Naive thymus-derived CD4-positive, alpha-beta T cell (primary cell): ENCODE measurements at regions not wholly inside any gene's neighbourhood (a gene's known extent, or its start where the extent isn't known, plus 50 kb on each side); places are given as distances from the start of the nearest gene placed in this dataset.

ENCODE experiments used
- ATAC-seq: fragments of 150-1000 bp; cut with Tn5 transposase; 2 replicates; pipeline ENCODE4 v1.10.0; 2021; ENCODE audit warnings: mild to moderate bottlenecking, moderate library complexity
- CTCF ChIA-PET: fragments of 350-600 bp; sonication (Branson Sonifier 250); formaldehyde crosslinking; loops from one replicate; lab custom pipeline; 2021; ENCODE audit warnings: antibody characterized with exemption; lab: Charles Lee
- POLR2A ChIA-PET: fragments of 350-600 bp; sonication (Branson Sonifier 250); formaldehyde crosslinking; loops from one replicate; lab custom pipeline; 2021; ENCODE audit warnings: antibody characterized with exemption, inconsistent platforms; lab: Charles Lee
- DNase-seq, 9 donors: peaks; one replicate each; pipeline versions ENCODE4 v3.0.0 to v3.0.0-alpha.2; 2020 to 2022; ENCODE audit warnings: mixed read lengths in 1 of 9
- H3K27ac ChIP-seq: one replicate; pipeline ENCODE4 v1.7.0; 2013; ENCODE audit warnings: mild to moderate bottlenecking, low read depth, low read length, moderate library complexity
- H3K27me3 ChIP-seq, 2 donors: one replicate each; pipeline ENCODE4 v1.7.0; 2013; ENCODE audit warnings: low read length in 2 of 2, mild to moderate bottlenecking in 2 of 2, moderate library complexity in 2 of 2; ENCODE audit not compliant: control insufficient read depth in 2 of 2, insufficient read depth in 2 of 2
- H3K36me3 ChIP-seq, 3 experiments: 1 replicate in 2 of 3; 2 replicates in 1 of 3; pipeline ENCODE4 v1.7.0; 2013; ENCODE audit warnings: low read length in 3 of 3, mild to moderate bottlenecking in 3 of 3, moderate library complexity in 1 of 3; ENCODE audit not compliant: insufficient read depth in 3 of 3, control insufficient read depth in 2 of 3
- H3K4me1 ChIP-seq, 2 donors: one replicate each; pipeline ENCODE4 v1.7.0; 2013; ENCODE audit warnings: low read length in 2 of 2, mild to moderate bottlenecking in 2 of 2, moderate library complexity in 1 of 2; ENCODE audit not compliant: control insufficient read depth in 2 of 2, insufficient read depth in 2 of 2
- H3K4me3 ChIP-seq: 2 replicates; pipeline ENCODE4 v1.7.0; 2013; ENCODE audit warnings: mild to moderate bottlenecking, low read length
- H3K9me3 ChIP-seq, 3 experiments: 1 replicate in 2 of 3; 2 replicates in 1 of 3; pipeline ENCODE4 v1.7.0; 2013; ENCODE audit warnings: low read length in 3 of 3; ENCODE audit not compliant: control insufficient read depth in 2 of 3
- H3K27ac Mint-ChIP-seq, 9 donors: one replicate each; pipeline ENCODE4 v1.8.0; 2020 to 2022; ENCODE audit warnings: mixed read lengths in 9 of 9, mild to moderate bottlenecking in 8 of 9, moderate library complexity in 5 of 9, inconsistent platforms in 2 of 9
- H3K27me3 Mint-ChIP-seq, 5 donors: one replicate each; pipeline ENCODE4 v1.8.0; 2021 to 2022; ENCODE audit warnings: mixed read lengths in 5 of 5, mild to moderate bottlenecking in 1 of 5
- H3K36me3 Mint-ChIP-seq, 5 donors: one replicate each; pipeline ENCODE4 v1.8.0; 2020 to 2022; ENCODE audit warnings: mixed read lengths in 5 of 5, mild to moderate bottlenecking in 3 of 5, inconsistent platforms in 1 of 5
- H3K4me1 Mint-ChIP-seq, 7 donors: one replicate each; pipeline ENCODE4 v1.8.0; 2020 to 2022; ENCODE audit warnings: mixed read lengths in 7 of 7, mild to moderate bottlenecking in 3 of 7, inconsistent platforms in 1 of 7
- H3K4me3 Mint-ChIP-seq, 10 donors: one replicate each; pipeline ENCODE4 v1.8.0; 2020 to 2022; ENCODE audit warnings: mild to moderate bottlenecking in 10 of 10, mixed read lengths in 10 of 10, moderate library complexity in 6 of 10, inconsistent platforms in 2 of 10
- H3K9me3 Mint-ChIP-seq, 11 donors: one replicate each; pipeline ENCODE4 v1.8.0; 2020 to 2022; ENCODE audit warnings: mixed read lengths in 11 of 11, mild to moderate bottlenecking in 4 of 11, inconsistent platforms in 1 of 11, moderate library complexity in 1 of 11
- intact Hi-C, 2 donors: fragments of 100-400 bp; cut with micrococcal nuclease; formaldehyde crosslinking; loops; one replicate each; pipeline ENCODE4 v1.15.1; 2023

- ChIA-PET CTCF (no interaction called here), POLR2A (no interaction called here)
- H3K27ac ChIP-seq: no peak overlapping the region
- H3K27ac Mint-ChIP-seq: no peak overlapping the region
- H3K4me3 ChIP-seq: no peak overlapping the region
- no peaks in the 10 kb centered on the region for H3K4me1 ChIP-seq
- no peak for DNase-seq
- no peaks in the 10 kb centered on the region for H3K9me3 ChIP-seq
- no peak for ATAC-seq
- H3K27me3 Mint-ChIP-seq: peaks cover 0 to 8% (median 3%) of the 10 kb centered on the region in 5 donors
- intact Hi-C loops: no loop called here
- H3K27me3 ChIP-seq: no peaks in the 10 kb centered on the region
- no peak overlapping the region for H3K4me3 Mint-ChIP-seq
- no peaks in the 10 kb centered on the region for H3K4me1 Mint-ChIP-seq
- H3K9me3 Mint-ChIP-seq: peaks cover 0 to 2% (median 0%) of the 10 kb centered on the region in 11 donors
- no peaks in the 10 kb centered on the region for H3K36me3 ChIP-seq
- H3K36me3 Mint-ChIP-seq: no peaks in the 10 kb centered on the region
Measured at GRCh38 chr5:88951457-88951856, 68.5 kb upstream of the MEF2C start.

DNA sequence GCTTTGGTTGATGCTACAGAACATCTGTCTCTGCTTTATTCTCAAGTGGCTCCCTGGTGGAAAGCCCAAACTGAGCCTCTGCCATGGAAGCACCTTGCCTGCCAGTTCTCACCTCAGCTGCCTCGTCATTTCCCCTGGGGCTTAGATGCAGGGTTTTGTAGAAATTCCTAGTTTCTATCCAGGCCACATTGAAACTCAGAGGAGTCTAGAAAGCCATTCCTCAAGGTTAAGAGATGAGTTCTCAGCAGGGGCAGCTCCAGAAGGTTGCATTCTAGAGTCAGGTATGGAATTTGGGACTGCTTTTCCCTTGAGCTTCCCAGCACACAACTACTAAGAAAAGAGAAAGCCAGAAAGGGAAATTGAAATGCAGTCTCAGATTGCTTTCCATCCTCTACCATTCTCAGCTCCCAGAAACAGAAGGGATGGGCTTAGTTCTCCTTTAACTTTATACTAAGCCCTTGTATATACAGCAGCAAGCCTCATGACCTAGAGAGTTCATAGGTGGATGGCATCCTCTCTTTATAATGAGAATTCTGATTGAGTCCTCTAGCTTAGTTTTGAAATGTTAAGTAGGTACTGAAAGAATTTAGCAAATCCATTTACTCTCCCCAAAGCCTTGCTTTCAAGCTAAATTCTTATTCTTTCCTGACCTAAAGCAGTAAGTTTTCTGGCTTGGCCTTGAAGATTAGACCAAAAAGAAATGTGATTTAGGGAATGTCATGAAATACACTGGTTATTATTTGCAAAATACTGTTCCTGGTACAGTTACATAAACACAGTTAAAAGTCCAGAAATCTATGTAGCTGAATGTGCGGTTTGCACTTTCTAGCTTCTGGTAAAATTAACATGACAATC lies 66.0 kb upstream of the MEF2C start:
- Histone ChIP-seq H3K4me1 (no peaks in the 10 kb centered on the region), H3K36me3 (no peaks in the 10 kb centered on the region), H3K4me3 (no peak overlapping the region), H3K27me3 (no peaks in the 10 kb centered on the region), H3K27ac (no peak overlapping the region), H3K9me3 (no peaks in the 10 kb centered on the region)
- ChIA-PET CTCF (no interaction called here), POLR2A (no interaction called here)
- no peak overlapping the region for H3K4me3 Mint-ChIP-seq
- peaks cover 0 to 4% (median 0%) of the 10 kb centered on the region in 5 donors for H3K27me3 Mint-ChIP-seq
- ATAC-seq: no peak
- intact Hi-C loops: no loop called here
- H3K9me3 Mint-ChIP-seq: peaks cover 0 to 5% (median 0%) of the 10 kb centered on the region in 11 donors
- no peaks in the 10 kb centered on the region for H3K36me3 Mint-ChIP-seq
- DNase-seq: no peak
- H3K4me1 Mint-ChIP-seq: peaks cover 0 to 2% (median 0%) of the 10 kb centered on the region in 7 donors
- H3K27ac Mint-ChIP-seq: no peak overlapping the region

DNA sequence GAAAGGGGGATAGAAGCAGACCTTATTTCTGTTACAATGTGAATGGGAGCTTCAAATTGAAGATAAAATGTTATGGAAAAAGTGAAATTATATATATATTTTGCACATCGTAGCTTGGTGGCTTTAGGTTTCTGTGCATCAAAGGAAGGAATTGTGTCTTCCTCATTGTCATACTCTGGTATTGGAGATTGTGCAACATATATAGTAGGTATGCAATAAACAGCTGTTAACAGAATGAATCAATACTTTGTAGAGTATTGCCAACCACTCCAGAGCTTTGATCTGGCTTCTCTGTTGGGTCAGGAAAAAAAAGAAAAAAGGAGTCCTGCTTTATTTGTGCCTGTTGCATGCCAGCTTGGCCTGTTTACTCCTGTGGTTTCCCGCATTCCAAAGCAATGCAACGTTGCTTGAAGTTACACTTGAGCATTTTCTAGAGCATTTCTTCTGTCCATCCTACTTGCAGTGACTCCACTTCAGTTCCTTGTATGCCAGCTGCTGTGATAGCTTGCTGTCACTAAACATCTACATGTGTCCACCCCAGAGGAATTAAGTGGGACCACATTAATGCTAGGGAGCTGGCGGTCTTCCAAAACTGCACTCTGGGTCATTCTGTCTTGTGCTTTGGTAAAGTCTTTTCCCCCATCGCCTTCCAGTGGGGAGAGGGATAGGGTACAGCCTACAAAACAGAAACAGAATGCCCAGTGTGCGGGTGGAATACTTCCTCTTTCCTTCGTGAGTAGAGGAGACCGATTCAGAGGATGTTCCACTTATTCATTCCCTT lies 62.0 kb upstream of the MEF2C start:
- Mint-ChIP-seq H3K4me1 (peaks cover 0 to 2% (median 0%) of the 10 kb centered on the region in 7 donors), H3K27ac (no peak overlapping the region), H3K9me3 (peaks cover 0 to 5% (median 0%) of the 10 kb centered on the region in 11 donors), H3K27me3 (peaks cover 0 to 4% (median 0%) of the 10 kb centered on the region in 5 donors), H3K4me3 (no peak overlapping the region), H3K36me3 (no peaks in the 10 kb centered on the region)
- H3K4me1 ChIP-seq: no peaks in the 10 kb centered on the region
- H3K4me3 ChIP-seq: no peak overlapping the region
- intact Hi-C loops: no loop called here
- H3K27me3 ChIP-seq: no peaks in the 10 kb centered on the region
- POLR2A ChIA-PET: no interaction called here
- CTCF ChIA-PET: no interaction called here
- no peak for DNase-seq
- ATAC-seq: peak; percentile 56
- H3K9me3 ChIP-seq: no peaks in the 10 kb centered on the region
- no peaks in the 10 kb centered on the region for H3K36me3 ChIP-seq
- no peak overlapping the region for H3K27ac ChIP-seq

GRCh38 chr5:88941581-88941980 lies 58.6 kb upstream of the MEF2C start:
- Mint-ChIP-seq H3K4me1 (peaks cover 0 to 2% (median 0%) of the 10 kb centered on the region in 7 donors), H3K27ac (no peak overlapping the region), H3K9me3 (peaks cover 0 to 5% (median 0%) of the 10 kb centered on the region in 11 donors), H3K36me3 (no peaks in the 10 kb centered on the region), H3K4me3 (no peak overlapping the region), H3K27me3 (no peaks in the 10 kb centered on the region)
- no peaks in the 10 kb centered on the region for H3K9me3 ChIP-seq
- ATAC-seq (no peak), DNase-seq (no peak)
- no peak overlapping the region for H3K27ac ChIP-seq
- ChIA-PET POLR2A (no interaction called here), CTCF (no interaction called here)
- H3K27me3 ChIP-seq: no peaks in the 10 kb centered on the region
- no peaks in the 10 kb centered on the region for H3K4me1 ChIP-seq
- H3K36me3 ChIP-seq: no peaks in the 10 kb centered on the region
- H3K4me3 ChIP-seq: no peak overlapping the region
- intact Hi-C loops: no loop called here

GRCh38 chr5:88940713-88941112 lies 57.7 kb upstream of the MEF2C start:
- Histone ChIP-seq H3K4me1 (no peaks in the 10 kb centered on the region), H3K4me3 (no peak overlapping the region), H3K27me3 (no peaks in the 10 kb centered on the region), H3K9me3 (no peaks in the 10 kb centered on the region), H3K27ac (no peak overlapping the region), H3K36me3 (no peaks in the 10 kb centered on the region)
- Mint-ChIP-seq H3K27ac (no peak overlapping the region), H3K4me1 (peaks cover 0 to 2% (median 0%) of the 10 kb centered on the region in 7 donors), H3K27me3 (peaks cover 0 to 2% (median 0%) of the 10 kb centered on the region in 5 donors), H3K4me3 (no peak overlapping the region), H3K9me3 (peaks cover 0 to 4% (median 0%) of the 10 kb centered on the region in 11 donors), H3K36me3 (no peaks in the 10 kb centered on the region)
- ATAC-seq (no peak), DNase-seq (no peak)
- ChIA-PET POLR2A (no interaction called here), CTCF (no interaction called here)
- intact Hi-C loops: no loop called here

- Mint-ChIP-seq H3K4me1 (no peaks in the 10 kb centered on the region), H3K27ac (no peak overlapping the region), H3K36me3 (no peaks in the 10 kb centered on the region), H3K27me3 (peaks cover 0 to 2% (median 0%) of the 10 kb centered on the region in 5 donors), H3K4me3 (no peak overlapping the region), H3K9me3 (peaks cover 0 to 1% (median 0%) of the 10 kb centered on the region in 11 donors)
- ChIA-PET CTCF (no interaction called here), POLR2A (no interaction called here)
- no peaks in the 10 kb centered on the region for H3K36me3 ChIP-seq
- intact Hi-C loops: no loop called here
- ATAC-seq (no peak), DNase-seq (no peak)
- no peak overlapping the region for H3K4me3 ChIP-seq
- no peaks in the 10 kb centered on the region for H3K9me3 ChIP-seq
- no peaks in the 10 kb centered on the region for H3K27me3 ChIP-seq
- no peaks in the 10 kb centered on the region for H3K4me1 ChIP-seq
- no peak overlapping the region for H3K27ac ChIP-seq
Measured at GRCh38 chr5:88939300-88939699, 56.3 kb upstream of the MEF2C start.
